Endothelial cell (in vitro differentiated cells): ENCODE measurements at regions not wholly inside any gene's neighbourhood (a gene's known extent, or its start where the extent isn't known, plus 50 kb on each side); places are given as distances from the start of the nearest gene placed in this dataset.

Experiments used
- DNase-seq: peaks from one replicate; pipeline ENCODE4 v3.0.0; 2021; ENCODE audit warnings: low spot score
- H3K27ac Mint-ChIP-seq: one replicate; pipeline ENCODE4 v1.8.0; 2021; ENCODE audit warnings: mixed read lengths, inconsistent platforms; ENCODE audit not compliant: unreplicated experiment
- H3K27me3 Mint-ChIP-seq: one replicate; pipeline ENCODE4 v1.8.0; 2021; ENCODE audit warnings: mild to moderate bottlenecking, moderate library complexity, mixed read lengths, inconsistent platforms; ENCODE audit not compliant: unreplicated experiment
- H3K36me3 Mint-ChIP-seq: one replicate; pipeline ENCODE4 v1.8.0; 2021; ENCODE audit warnings: mild to moderate bottlenecking, low read depth, mixed read lengths, inconsistent platforms; ENCODE audit not compliant: unreplicated experiment
- H3K4me1 Mint-ChIP-seq: one replicate; pipeline ENCODE4 v1.8.0; 2021; ENCODE audit warnings: mild to moderate bottlenecking, mixed read lengths, inconsistent platforms; ENCODE audit not compliant: unreplicated experiment
- H3K4me3 Mint-ChIP-seq: one replicate; pipeline ENCODE4 v1.8.0; 2021; ENCODE audit warnings: mild to moderate bottlenecking, mixed read lengths, inconsistent platforms; ENCODE audit not compliant: unreplicated experiment
- H3K9me3 Mint-ChIP-seq: one replicate; pipeline ENCODE4 v1.8.0; 2021; ENCODE audit warnings: mixed read lengths, inconsistent platforms; ENCODE audit not compliant: unreplicated experiment
- CTCF ChIP-seq: fragments of 200-600 bp; sonication (generic); IDR thresholded peaks from one replicate; pipeline ENCODE4 v1.5.0; 2021; ENCODE audit warnings: antibody characterized with exemption; ENCODE audit not compliant: unreplicated experiment

- Mint-ChIP-seq H3K4me3 (no peak overlapping the region), H3K36me3 (peaks cover 9% of the 10 kb centered on the region), H3K9me3 (peaks cover 12% of the 10 kb centered on the region), H3K27ac (no peak overlapping the region), H3K27me3 (peaks cover 1% of the 10 kb centered on the region), H3K4me1 (no peaks in the 10 kb centered on the region)
- no peak for TF ChIP-seq CTCF
- no peak for DNase-seq
Measured at GRCh38 chr1:115577513-115577912, 64.3 kb upstream of the VANGL1 start.

DNA sequence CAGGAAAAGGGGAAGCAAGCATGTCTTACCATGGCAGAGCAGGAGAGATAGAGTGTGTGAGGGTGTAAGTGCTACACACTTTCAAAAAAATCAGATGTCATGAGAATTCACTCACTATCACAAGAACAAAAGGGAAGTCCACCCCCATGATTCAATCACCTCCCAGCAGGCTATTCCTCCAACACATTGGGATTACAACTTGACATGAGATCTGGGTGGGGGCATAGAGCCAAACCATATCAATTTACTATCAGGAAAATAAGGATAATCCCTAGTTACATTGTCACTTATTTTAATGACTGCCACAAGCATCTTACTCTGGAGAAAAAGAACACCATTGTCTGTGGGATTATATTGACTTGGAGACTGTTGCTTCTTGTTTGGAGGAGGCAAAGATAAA lies 66.1 kb upstream of the VANGL1 start:
- no peak for TF ChIP-seq CTCF
- Mint-ChIP-seq H3K4me1 (no peaks in the 10 kb centered on the region), H3K4me3 (no peak overlapping the region), H3K27me3 (peaks cover 1% of the 10 kb centered on the region), H3K9me3 (peaks cover 13% of the 10 kb centered on the region), H3K36me3 (peaks cover 10% of the 10 kb centered on the region), H3K27ac (no peak overlapping the region)
- no peak for DNase-seq

DNA sequence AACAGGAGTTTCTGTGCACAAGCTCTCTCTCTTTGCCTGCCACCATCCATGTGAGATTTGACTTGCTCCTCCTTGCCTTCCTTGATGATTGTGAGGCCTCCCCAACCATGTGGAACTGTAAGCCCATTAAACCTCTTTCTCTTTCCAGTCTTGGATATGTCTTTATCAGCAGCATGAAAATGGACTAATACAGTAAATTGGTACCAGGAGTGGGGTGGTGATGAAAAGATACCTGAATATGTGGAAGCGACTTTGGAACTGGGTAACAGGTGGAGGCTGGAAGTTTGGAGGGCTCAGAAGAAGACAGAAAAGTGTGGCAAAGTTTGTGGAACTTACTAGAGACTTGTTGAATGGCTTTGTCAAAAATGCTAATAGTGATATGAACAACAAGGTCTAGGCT lies 69.1 kb upstream of the VANGL1 start:
- H3K4me1 Mint-ChIP-seq, result no peaks in the 10 kb centered on the region
- no peak overlapping the region for H3K4me3 Mint-ChIP-seq
- peaks cover 13% of the 10 kb centered on the region for H3K9me3 Mint-ChIP-seq
- H3K27ac Mint-ChIP-seq, result no peak overlapping the region
- DNase-seq, result no peak
- no peaks in the 10 kb centered on the region for H3K27me3 Mint-ChIP-seq
- H3K36me3 Mint-ChIP-seq, result peaks cover 10% of the 10 kb centered on the region
- TF ChIP-seq CTCF, result no peak

GRCh38 chr1:115567431-115567830 lies 74.3 kb upstream of the VANGL1 start:
- Mint-ChIP-seq H3K9me3 (peaks cover under 1% of the 10 kb centered on the region), H3K27ac (no peak overlapping the region), H3K36me3 (no peaks in the 10 kb centered on the region), H3K4me1 (no peaks in the 10 kb centered on the region), H3K27me3 (no peaks in the 10 kb centered on the region), H3K4me3 (no peak overlapping the region)
- no peak for DNase-seq
- TF ChIP-seq CTCF, result no peak

- Mint-ChIP-seq H3K27ac (no peak overlapping the region), H3K4me1 (no peaks in the 10 kb centered on the region), H3K36me3 (no peaks in the 10 kb centered on the region), H3K27me3 (no peaks in the 10 kb centered on the region), H3K4me3 (no peak overlapping the region), H3K9me3 (no peaks in the 10 kb centered on the region)
- no peak for TF ChIP-seq CTCF
- DNase-seq, result no peak
Measured at GRCh38 chr1:115565791-115566190, 76.0 kb upstream of the VANGL1 start.
